HUDEP-2 (cell line): ENCODE measurements at regions not wholly inside any gene's neighbourhood (a gene's known extent, or its start where the extent isn't known, plus 50 kb on each side); places are given as distances from the start of the nearest gene placed in this dataset.
"Not testable (repeated sequence)": the region's sequence is repeated elsewhere in the genome, so short reads cannot be mapped to it uniquely, and the experiment has no call there.

Source experiments
- DNase-seq, 76 experiments: peaks; one replicate each; lab custom pipeline; 2025; ENCODE audit not compliant: unreplicated experiment in 76 of 76; lab: John Stamatoyannopoulos, UW

- DNase-seq, result no peak
Measured at GRCh38 chr4:117893207-117893606, 141.1 kb upstream of the NDST3 start.

- no peak for DNase-seq
Measured at GRCh38 chr4:117898496-117898895, 135.8 kb upstream of the NDST3 start.

GRCh38 chr4:117900832-117901231, 133.5 kb upstream of the NDST3 start:
- DNase-seq, result no peak

GRCh38 chr4:117907646-117908045, 126.6 kb upstream of the NDST3 start:
- no peak for DNase-seq

- no peak for DNase-seq
Measured at GRCh38 chr4:117908306-117909207, 125.7 kb upstream of the NDST3 start.

- DNase-seq, result no peak
Measured at GRCh38 chr4:117916728-117917127, 117.6 kb upstream of the NDST3 start.

GRCh38 chr4:117922311-117922710, 112.0 kb upstream of the NDST3 start:
- DNase-seq, result not testable (repeated sequence)

GRCh38 chr4:117927823-117928222, 106.5 kb upstream of the NDST3 start:
- DNase-seq, result not testable (repeated sequence)

GRCh38 chr4:117941611-117942010, 92.7 kb upstream of the NDST3 start:
- DNase-seq, result no peak

- no peak for DNase-seq
Measured at GRCh38 chr4:117949621-117950020, 84.7 kb upstream of the NDST3 start.

- DNase-seq, result no peak
Measured at GRCh38 chr4:117957571-117957970, 76.7 kb upstream of the NDST3 start.

GRCh38 chr4:117965622-117966021, 68.7 kb upstream of the NDST3 start:
- DNase-seq, result no peak

GRCh38 chr4:117968606-117969005, 65.7 kb upstream of the NDST3 start:
- no peak for DNase-seq

GRCh38 chr4:117971403-117971802, 62.9 kb upstream of the NDST3 start:
- DNase-seq, result no peak

- no peak for DNase-seq
Measured at GRCh38 chr4:117983541-117984365, 50.5 kb upstream of the NDST3 start.

GRCh38 chr4:117984366-117984680, 50.0 kb upstream of the NDST3 start:
- DNase-seq, result no peak
